WI38 (cell line): ENCODE measurements at regions not wholly inside any gene's neighbourhood (a gene's known extent, or its start where the extent isn't known, plus 50 kb on each side); places are given as distances from the start of the nearest gene placed in this dataset.

ENCODE experiments used
- H3K4me3 ChIP-seq: 2 replicates; pipeline ENCODE4 v1.5.1; 2011; ENCODE audit warnings: low read depth, mild to moderate bottlenecking, control low read depth, low read length
- TF ChIP-seq, protein P1 (sequence below): IDR thresholded peaks from 2 replicates; pipeline ENCODE4 v1.5.1; 2012; ENCODE audit warnings: low read depth, mild to moderate bottlenecking, control low read depth, low read length

DNA sequence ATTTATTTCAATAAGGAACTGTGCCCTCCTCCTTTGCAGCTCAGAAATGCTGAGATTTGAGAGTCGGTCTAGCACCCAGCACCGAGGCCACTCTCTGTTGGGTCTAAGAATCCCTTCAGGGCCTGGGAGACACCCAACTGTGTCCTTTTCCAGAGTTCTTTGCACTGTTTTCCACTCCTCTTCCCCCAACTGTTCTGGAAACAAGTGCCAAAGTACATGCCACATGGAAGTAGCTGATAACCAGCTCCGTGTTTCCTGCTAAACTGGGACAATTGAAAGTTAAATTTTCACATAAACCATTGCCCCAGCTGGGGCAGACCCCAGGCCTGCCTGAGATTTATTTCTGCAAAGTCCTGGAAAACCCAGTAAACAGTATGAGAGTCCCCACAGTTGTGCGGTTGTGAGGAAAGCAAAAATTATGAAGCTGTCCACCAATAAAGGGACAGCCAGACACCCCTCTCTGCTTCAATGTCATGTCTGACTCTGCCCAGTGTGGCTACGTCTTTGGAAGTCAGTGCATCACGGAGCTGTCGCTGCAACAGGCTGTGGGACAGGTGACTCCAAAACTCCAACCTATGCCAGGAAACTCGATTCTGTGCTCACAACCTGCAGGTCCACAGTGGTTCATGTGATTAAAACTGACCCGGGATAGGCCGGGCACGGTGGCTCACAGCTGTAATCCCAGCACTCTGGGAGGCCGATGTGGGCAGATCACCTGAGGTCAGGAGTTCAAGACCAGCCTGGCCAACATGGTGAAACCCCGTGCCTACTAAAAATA is 178.0 kb upstream of the AFDN start:
- TF ChIP-seq, protein P1, sequence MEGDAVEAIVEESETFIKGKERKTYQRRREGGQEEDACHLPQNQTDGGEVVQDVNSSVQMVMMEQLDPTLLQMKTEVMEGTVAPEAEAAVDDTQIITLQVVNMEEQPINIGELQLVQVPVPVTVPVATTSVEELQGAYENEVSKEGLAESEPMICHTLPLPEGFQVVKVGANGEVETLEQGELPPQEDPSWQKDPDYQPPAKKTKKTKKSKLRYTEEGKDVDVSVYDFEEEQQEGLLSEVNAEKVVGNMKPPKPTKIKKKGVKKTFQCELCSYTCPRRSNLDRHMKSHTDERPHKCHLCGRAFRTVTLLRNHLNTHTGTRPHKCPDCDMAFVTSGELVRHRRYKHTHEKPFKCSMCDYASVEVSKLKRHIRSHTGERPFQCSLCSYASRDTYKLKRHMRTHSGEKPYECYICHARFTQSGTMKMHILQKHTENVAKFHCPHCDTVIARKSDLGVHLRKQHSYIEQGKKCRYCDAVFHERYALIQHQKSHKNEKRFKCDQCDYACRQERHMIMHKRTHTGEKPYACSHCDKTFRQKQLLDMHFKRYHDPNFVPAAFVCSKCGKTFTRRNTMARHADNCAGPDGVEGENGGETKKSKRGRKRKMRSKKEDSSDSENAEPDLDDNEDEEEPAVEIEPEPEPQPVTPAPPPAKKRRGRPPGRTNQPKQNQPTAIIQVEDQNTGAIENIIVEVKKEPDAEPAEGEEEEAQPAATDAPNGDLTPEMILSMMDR = no peak
- no peak overlapping the region for H3K4me3 ChIP-seq

DNA sequence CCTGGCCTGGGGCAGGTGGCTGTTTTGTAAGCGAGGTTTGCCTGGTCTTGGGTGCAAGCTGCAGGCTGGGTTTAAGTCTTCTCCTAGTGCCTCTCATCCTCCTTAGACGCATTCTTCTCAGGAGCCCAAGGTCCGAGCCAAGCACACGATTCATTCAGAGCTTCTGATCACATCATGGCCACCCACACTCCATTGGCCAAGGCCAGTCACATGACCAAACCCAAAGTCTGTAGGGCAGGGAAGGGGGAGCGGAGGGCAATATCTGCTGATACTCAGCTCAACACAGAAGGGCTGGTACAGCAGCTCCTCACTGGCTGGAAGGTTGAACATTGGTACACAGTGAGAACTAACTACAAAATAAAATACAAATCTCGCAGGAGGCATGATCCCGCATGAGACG is 177.2 kb upstream of the AFDN start:
- no peak overlapping the region for H3K4me3 ChIP-seq
- TF ChIP-seq, protein P1 = no peak

DNA sequence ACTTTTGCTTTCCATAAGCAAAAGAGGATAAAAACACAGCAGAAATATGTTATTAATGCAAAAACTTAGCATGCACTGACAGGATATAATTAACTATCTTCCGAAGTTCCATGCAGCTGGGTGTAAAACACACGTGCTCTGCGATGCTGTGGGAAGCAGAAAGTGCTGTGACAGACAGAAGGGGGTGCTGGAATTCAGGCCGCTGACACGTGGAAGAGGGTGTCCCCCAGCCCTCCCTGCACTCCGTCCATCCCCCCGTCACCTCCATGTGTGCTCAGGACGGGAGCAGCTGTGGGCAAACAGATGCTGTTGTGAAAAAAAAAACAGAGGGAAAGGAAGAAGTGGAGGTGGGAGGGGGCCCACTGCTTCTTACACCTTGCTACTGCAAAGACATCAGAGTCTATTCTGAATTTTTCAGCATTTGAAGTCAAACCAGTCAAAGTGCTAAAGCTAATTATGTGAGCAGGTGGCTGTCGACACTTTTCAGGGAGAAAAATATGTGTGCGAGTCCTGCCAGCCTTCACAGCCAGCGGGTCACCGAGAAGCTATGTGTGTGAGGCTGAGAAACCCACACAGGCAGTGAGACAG is 175.9 kb upstream of the AFDN start:
- no peak overlapping the region for H3K4me3 ChIP-seq
- TF ChIP-seq, protein P1 = no peak

DNA sequence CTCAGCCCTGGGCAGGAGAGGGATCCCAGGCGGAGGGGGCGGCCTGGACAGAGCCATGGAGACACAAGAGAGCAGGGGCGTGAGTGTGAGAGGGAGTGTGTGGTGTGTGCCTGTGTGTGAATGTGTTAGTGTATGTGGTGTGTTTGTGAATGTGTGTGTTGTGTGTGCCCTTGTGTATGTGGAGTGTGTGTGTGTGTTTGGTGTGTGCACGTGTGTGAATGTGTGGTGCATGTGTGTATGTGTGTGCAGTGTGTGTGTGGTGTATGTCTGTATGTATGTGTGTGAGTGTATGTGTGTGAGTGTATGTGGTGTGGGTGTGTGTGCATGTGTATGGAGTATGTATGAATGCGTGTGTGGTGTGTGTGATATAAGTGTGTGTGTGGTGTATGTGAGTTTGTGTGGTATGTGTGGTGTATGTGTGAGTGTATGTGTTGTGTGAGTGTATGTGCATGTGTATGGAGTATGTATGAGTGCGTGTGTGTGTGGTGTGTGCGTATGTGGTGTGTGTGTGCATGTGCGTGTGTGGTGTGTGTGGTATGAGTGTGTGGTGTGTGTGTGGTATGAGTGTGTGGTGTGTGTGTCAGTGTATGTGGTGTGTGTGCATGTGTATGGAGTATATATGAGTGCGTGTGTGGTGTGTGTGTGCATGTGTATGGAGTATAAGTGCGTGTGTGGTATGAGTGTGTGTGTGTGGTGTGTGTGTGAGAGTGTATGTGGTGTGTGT is 175.2 kb upstream of the AFDN start:
- TF ChIP-seq, protein P1 = no peak
- no peak overlapping the region for H3K4me3 ChIP-seq

DNA sequence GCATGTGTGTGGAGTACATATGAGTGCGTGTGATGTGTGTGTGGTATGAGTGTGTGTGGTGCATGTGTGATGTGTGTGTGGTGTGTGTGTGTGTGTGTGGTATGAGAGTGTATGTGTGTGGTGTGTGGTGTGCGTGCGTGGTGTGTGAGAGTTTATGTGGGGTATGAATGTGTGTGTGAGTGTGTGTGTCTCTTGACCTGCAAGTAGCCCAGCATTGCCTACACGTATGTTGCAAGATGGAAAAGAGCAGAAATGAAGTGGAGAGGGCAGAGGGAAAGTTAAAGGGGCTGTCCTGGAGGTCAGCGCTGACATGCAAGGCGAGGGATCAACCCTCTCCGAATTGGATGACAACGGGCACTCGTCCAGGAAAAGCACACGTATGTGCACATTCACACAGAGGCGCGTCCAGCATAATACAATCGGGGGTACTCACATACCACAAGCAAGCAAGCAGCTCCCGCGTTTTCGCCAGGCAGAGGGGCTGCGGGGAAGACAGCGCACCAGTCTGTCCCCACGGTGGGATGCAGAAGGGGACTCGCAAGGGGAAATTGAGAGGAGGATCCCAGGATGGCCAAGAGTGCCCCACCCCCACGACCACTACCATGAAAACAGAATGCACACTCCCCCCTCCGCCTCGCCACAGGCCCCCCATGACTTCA is 174.5 kb upstream of the AFDN start:
- TF ChIP-seq, protein P1 = no peak
- no peak overlapping the region for H3K4me3 ChIP-seq

DNA sequence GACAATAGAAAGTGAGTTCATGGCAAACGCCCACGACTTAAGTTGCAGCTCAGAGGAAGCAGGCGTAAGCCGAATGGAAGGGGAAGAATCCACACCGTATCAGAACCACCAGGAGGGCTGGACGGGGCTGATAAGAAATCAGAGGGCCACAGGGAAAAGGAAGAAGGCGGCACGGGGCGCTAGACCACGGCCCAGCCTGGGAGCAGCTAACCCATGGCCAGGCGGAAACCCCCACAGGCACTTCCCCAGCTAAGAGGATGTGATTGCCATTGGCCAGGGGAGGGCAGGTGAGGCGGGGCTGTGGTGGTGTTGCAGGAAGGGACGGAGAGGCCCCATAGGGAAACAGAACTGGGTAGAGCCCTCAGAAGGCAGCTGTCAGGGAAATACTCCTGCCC is 174.0 kb upstream of the AFDN start:
- TF ChIP-seq, protein P1 = no peak
- H3K4me3 ChIP-seq = no peak overlapping the region

DNA sequence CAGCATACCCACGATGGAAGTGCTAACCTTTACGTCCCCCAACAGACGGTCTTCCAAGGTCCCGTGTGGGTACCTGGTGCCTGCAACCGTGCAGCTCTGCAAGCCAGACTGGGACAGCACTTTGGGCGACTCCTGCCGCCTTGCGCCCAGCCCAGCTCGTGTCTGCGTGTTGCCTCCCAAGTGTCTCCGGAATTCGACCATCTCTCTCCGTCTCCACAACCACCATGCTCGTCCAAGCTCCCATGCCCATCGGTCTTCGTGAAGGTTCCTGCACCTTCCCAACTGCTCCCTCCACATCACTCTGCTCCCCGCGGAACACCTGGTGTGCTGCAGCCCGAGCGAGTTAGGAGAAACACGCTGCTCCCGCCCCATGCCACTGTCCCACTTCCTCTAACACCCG is 173.2 kb upstream of the AFDN start:
- TF ChIP-seq, protein P1 = no peak
- no peak overlapping the region for H3K4me3 ChIP-seq
